Caco-2 (cell line): ENCODE measurements at regions not wholly inside any gene's neighbourhood (a gene's known extent, or its start where the extent isn't known, plus 50 kb on each side); places are given as distances from the start of the nearest gene placed in this dataset.

Experiments used
- BruUV-seq: library from RNA; stranded (reverse); fragments of 400-500 nt; replicated peaks from 2 replicates; lab custom pipeline; 2021; lab: Mats Ljungman, UMichigan
- CTCF ChIA-PET: fragments of 300-600 bp; sonication (Branson Sonifier 250); formaldehyde crosslinking; loops from one replicate; lab custom pipeline; 2022; ENCODE audit warnings: antibody characterized with exemption; lab: Charles Lee
- POLR2A ChIA-PET: fragments of 300-600 bp; sonication (Branson Sonifier 250); formaldehyde crosslinking; loops from one replicate; lab custom pipeline; 2022; ENCODE audit warnings: antibody characterized with exemption; lab: Charles Lee
- DNase-seq, 2 experiments: peaks; one replicate each; pipeline versions ENCODE4 v3.0.0 to v3.0.0-alpha.2; 2020 to 2022
- H3K27me3 ChIP-seq: replicated peaks from 2 replicates; pipeline ENCODE4 v1.6.0; 2011; ENCODE audit warnings: low read length; ENCODE audit not compliant: control insufficient read depth, insufficient read depth
- H3K36me3 ChIP-seq: 2 replicates; pipeline ENCODE4 v1.5.1; 2011; ENCODE audit warnings: low read length; ENCODE audit not compliant: control insufficient read depth, insufficient read depth
- H3K4me1 ChIP-seq: fragments of 250-450 bp; sonication (Bioruptor Pico); 2 replicates; pipeline ENCODE4 v1.5.1; 2020; ENCODE audit warnings: mild to moderate bottlenecking
- H3K4me3 ChIP-seq: 2 replicates; pipeline ENCODE4 v1.5.1; 2011; ENCODE audit warnings: low read depth, mild to moderate bottlenecking, control low read depth, low read length
- H3K9me3 ChIP-seq: fragments of 250-450 bp; sonication (Bioruptor Pico); 2 replicates; pipeline ENCODE4 v1.5.1; 2020; ENCODE audit warnings: mild to moderate bottlenecking, moderate library complexity
- H3K27ac Mint-ChIP-seq: one replicate; pipeline ENCODE4 v1.8.0; 2022; ENCODE audit warnings: mixed read lengths; ENCODE audit not compliant: unreplicated experiment
- H3K27me3 Mint-ChIP-seq: one replicate; pipeline ENCODE4 v1.8.0; 2022; ENCODE audit warnings: mixed read lengths; ENCODE audit not compliant: insufficient read depth, unreplicated experiment
- H3K36me3 Mint-ChIP-seq: one replicate; pipeline ENCODE4 v1.8.0; 2022; ENCODE audit warnings: mild to moderate bottlenecking, mixed read lengths; ENCODE audit not compliant: insufficient read depth, unreplicated experiment
- H3K4me1 Mint-ChIP-seq: one replicate; pipeline ENCODE4 v1.8.0; 2022; ENCODE audit warnings: low read depth, mixed read lengths; ENCODE audit not compliant: unreplicated experiment
- H3K4me3 Mint-ChIP-seq: one replicate; pipeline ENCODE4 v1.8.0; 2022; ENCODE audit warnings: mild to moderate bottlenecking, moderate library complexity, mixed read lengths; ENCODE audit not compliant: unreplicated experiment
- H3K9me3 Mint-ChIP-seq: one replicate; pipeline ENCODE4 v1.8.0; 2022; ENCODE audit warnings: mixed read lengths; ENCODE audit not compliant: unreplicated experiment
- intact Hi-C: fragments of 100-400 bp; cut with micrococcal nuclease; formaldehyde crosslinking; loops from one replicate; pipeline ENCODE4 v1.10.0; 2022; ENCODE audit not compliant: unreplicated experiment
- TF ChIP-seq, protein P1 (sequence below), 2 experiments: fragments of 200-600 bp in 1 of 2; IDR thresholded peaks; 1 replicate in 1 of 2; 2 replicates in 1 of 2; pipeline versions ENCODE4 v1.5.1 to v1.8.0; 2011 to 2022; ENCODE audit warnings: antibody characterized with exemption in 1 of 2, control low read depth in 1 of 2, inconsistent platforms in 1 of 2, low read depth in 1 of 2, low read length in 1 of 2, mild to moderate bottlenecking in 1 of 2, moderate library complexity in 1 of 2; ENCODE audit not compliant: insufficient read depth in 1 of 2, severe bottlenecking in 1 of 2, unreplicated experiment in 1 of 2

DNA sequence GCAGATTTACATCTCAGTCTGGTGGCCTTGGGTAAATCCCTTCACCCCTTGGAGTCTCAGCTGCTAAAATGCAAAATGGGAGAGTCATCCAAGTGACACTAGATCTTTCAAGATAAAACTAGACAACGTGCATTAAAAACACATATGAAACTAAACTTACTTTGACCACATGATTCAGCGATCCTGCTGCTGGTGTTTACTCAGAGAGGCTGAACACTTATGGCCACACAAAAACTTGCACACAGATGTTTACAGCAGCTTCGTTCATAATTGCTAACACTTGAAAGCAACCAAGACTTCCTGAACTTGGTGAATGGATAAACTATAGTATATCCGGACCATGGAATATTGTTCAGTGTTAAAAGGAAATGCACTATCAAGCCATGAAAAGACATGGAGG, 55.3 kb upstream of the GPR6 start:
- DNase-seq, result no peak
- CTCF ChIA-PET, result no interaction called here
- Mint-ChIP-seq H3K36me3 (no peaks in the 10 kb centered on the region), H3K4me1 (no peaks in the 10 kb centered on the region), H3K4me3 (no peak overlapping the region), H3K27me3 (peaks cover 17% of the 10 kb centered on the region), H3K9me3 (no peaks in the 10 kb centered on the region), H3K27ac (no peak overlapping the region)
- POLR2A ChIA-PET, result no interaction called here
- TF ChIP-seq, protein P1, sequence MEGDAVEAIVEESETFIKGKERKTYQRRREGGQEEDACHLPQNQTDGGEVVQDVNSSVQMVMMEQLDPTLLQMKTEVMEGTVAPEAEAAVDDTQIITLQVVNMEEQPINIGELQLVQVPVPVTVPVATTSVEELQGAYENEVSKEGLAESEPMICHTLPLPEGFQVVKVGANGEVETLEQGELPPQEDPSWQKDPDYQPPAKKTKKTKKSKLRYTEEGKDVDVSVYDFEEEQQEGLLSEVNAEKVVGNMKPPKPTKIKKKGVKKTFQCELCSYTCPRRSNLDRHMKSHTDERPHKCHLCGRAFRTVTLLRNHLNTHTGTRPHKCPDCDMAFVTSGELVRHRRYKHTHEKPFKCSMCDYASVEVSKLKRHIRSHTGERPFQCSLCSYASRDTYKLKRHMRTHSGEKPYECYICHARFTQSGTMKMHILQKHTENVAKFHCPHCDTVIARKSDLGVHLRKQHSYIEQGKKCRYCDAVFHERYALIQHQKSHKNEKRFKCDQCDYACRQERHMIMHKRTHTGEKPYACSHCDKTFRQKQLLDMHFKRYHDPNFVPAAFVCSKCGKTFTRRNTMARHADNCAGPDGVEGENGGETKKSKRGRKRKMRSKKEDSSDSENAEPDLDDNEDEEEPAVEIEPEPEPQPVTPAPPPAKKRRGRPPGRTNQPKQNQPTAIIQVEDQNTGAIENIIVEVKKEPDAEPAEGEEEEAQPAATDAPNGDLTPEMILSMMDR (IDR thresholded peaks at IDR 0.05; ENCODE audit: insufficient read depth in 1 of 2, low read depth in 1 of 2, low read length in 1 of 2, severe bottlenecking in 1 of 2, unreplicated experiment in 1 of 2), result no peak
- H3K36me3 ChIP-seq, result no peaks in the 10 kb centered on the region
- H3K4me3 ChIP-seq, result no peak overlapping the region
- no peaks in the 10 kb centered on the region for H3K27me3 ChIP-seq
- H3K4me1 ChIP-seq, result no peaks in the 10 kb centered on the region
- BruUV-seq, result no TSS peak
- H3K9me3 ChIP-seq, result no peaks in the 10 kb centered on the region
- intact Hi-C loops, result no loop called here

DNA sequence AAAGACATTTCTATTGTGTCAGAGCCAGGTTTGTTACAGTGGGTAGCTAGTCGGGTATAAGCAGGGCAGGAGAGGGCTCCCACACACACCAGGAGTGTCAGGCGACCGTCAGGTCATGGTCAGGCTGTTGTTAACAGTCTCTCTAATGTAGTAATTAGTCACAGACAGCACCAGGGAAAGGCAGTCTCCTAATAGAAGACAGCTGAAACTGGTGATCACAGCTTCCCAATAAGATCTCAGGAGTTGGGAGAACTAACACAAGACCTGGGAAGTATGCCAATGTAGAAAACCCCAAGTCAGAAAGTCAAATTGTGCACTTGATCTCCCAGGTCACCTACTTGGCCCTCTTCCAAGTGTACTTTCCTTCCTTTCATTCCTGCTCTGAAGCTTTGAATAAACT, 53.0 kb upstream of the GPR6 start:
- Mint-ChIP-seq H3K27ac (no peak overlapping the region), H3K4me1 (no peaks in the 10 kb centered on the region), H3K36me3 (no peaks in the 10 kb centered on the region), H3K27me3 (peaks cover 17% of the 10 kb centered on the region), H3K4me3 (no peak overlapping the region), H3K9me3 (no peaks in the 10 kb centered on the region)
- no peak for DNase-seq
- no TSS peak for BruUV-seq
- no peak overlapping the region for H3K4me3 ChIP-seq
- ChIA-PET POLR2A (no interaction called here), CTCF (no interaction called here)
- H3K9me3 ChIP-seq, result no peaks in the 10 kb centered on the region
- intact Hi-C loops, result no loop called here
- TF ChIP-seq, protein P1 (IDR thresholded peaks at IDR 0.05; ENCODE audit: insufficient read depth in 1 of 2, low read depth in 1 of 2, low read length in 1 of 2, severe bottlenecking in 1 of 2, unreplicated experiment in 1 of 2), result no peak
- H3K36me3 ChIP-seq, result no peaks in the 10 kb centered on the region
- no peaks in the 10 kb centered on the region for H3K4me1 ChIP-seq
- no peaks in the 10 kb centered on the region for H3K27me3 ChIP-seq

DNA sequence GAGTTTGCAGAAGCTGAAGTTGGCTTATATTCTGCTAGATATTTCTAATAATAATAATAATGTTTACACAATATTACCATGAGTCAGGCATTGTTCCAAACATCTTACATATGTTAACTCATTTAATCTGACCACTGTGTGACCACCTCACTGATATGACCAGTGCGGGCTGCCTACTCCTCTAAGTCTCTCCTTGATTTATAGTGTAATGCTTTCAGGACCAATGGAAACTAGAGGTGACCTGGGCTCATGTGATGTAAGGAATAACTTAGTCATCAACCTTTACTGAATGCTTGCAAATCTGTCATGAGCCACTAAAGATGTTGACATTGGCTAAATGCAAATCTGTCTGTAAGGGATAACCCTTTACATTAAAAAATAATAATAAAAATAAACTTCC, 51.1 kb upstream of the GPR6 start:
- no peaks in the 10 kb centered on the region for H3K4me1 Mint-ChIP-seq
- H3K9me3 Mint-ChIP-seq, result no peaks in the 10 kb centered on the region
- Histone ChIP-seq H3K27me3 (no peaks in the 10 kb centered on the region), H3K36me3 (no peaks in the 10 kb centered on the region), H3K4me1 (no peaks in the 10 kb centered on the region), H3K9me3 (no peaks in the 10 kb centered on the region), H3K4me3 (no peak overlapping the region)
- no peaks in the 10 kb centered on the region for H3K36me3 Mint-ChIP-seq
- DNase-seq, result no peak
- H3K27me3 Mint-ChIP-seq, result peaks cover 11% of the 10 kb centered on the region
- no peak overlapping the region for H3K4me3 Mint-ChIP-seq
- TF ChIP-seq, protein P1 (IDR thresholded peaks at IDR 0.05; ENCODE audit: insufficient read depth in 1 of 2, low read depth in 1 of 2, low read length in 1 of 2, severe bottlenecking in 1 of 2, unreplicated experiment in 1 of 2), result no peak
- intact Hi-C loops, result no loop called here
- no TSS peak for BruUV-seq
- CTCF ChIA-PET, result no interaction called here
- POLR2A ChIA-PET, result no interaction called here
- no peak overlapping the region for H3K27ac Mint-ChIP-seq
